IMR-90 (cell line): ENCODE measurements at regions not wholly inside any gene's neighbourhood (a gene's known extent, or its start where the extent isn't known, plus 50 kb on each side); places are given as distances from the start of the nearest gene placed in this dataset.

Experiments used
- ATAC-seq: fragments of 200-7000 bp; cut with Tn5 transposase; 2 replicates; pipeline ENCODE4 v1.9.1; 2020; ENCODE audit warnings: low read depth, mild to moderate bottlenecking, moderate library complexity
- BruUV-seq: library from RNA; stranded (reverse); fragments of 400-500 nt; replicated peaks from 2 replicates; lab custom pipeline; 2021; lab: Mats Ljungman, UMichigan
- CTCF ChIA-PET: fragments of 300-600 bp; formaldehyde crosslinking; extraction: SDS; loops from one replicate; lab custom pipeline; 2021; ENCODE audit warnings: antibody characterized with exemption; lab: Yijun Ruan, JAX
- POLR2A ChIA-PET: fragments of 300-600 bp; sonication (Branson Sonifier 250); formaldehyde crosslinking; loops from one replicate; lab custom pipeline; 2022; ENCODE audit warnings: antibody characterized with exemption; ENCODE audit not compliant: unreplicated experiment; lab: Charles Lee
- DNase-seq: peaks from one replicate; pipeline ENCODE4 v3.0.0; 2013
- H2AFZ ChIP-seq: replicated peaks from 2 replicates; pipeline ENCODE3; 2013; ENCODE audit warnings: low read length, mild to moderate bottlenecking; ENCODE audit not compliant: poor library complexity
- H2AK5ac ChIP-seq: 2 replicates; pipeline ENCODE4 v1.6.1; 2013; ENCODE audit warnings: low read depth, low read length, inconsistent platforms
- H2AK9ac ChIP-seq: replicated peaks from 2 replicates; pipeline ENCODE3; 2013; ENCODE audit warnings: mild to moderate bottlenecking, low read depth, low read length, moderate library complexity; ENCODE audit not compliant: poor library complexity
- H2BK120ac ChIP-seq: 2 replicates; pipeline ENCODE4 v1.6.1; 2013; ENCODE audit warnings: low read depth, low read length, inconsistent platforms
- H2BK15ac ChIP-seq: 3 replicates; pipeline ENCODE4 v1.6.1; 2013; ENCODE audit warnings: low read depth, low read length, inconsistent platforms
- H2BK20ac ChIP-seq: 2 replicates; pipeline ENCODE4 v1.6.1; 2013; ENCODE audit warnings: low read depth, mild to moderate bottlenecking, inconsistent platforms, low read length, moderate library complexity
- H2BK5ac ChIP-seq: 2 replicates; pipeline ENCODE4 v1.6.1; 2013; ENCODE audit warnings: mild to moderate bottlenecking, low read depth, low read length, inconsistent platforms; ENCODE audit not compliant: poor library complexity, severe bottlenecking
- H3K14ac ChIP-seq: replicated peaks from 2 replicates; pipeline ENCODE4 v1.6.1; 2013; ENCODE audit warnings: low read depth, low read length, inconsistent platforms
- H3K18ac ChIP-seq: 2 replicates; pipeline ENCODE4 v1.6.1; 2013; ENCODE audit warnings: low read depth, low read length, control low read depth
- H3K23ac ChIP-seq: 2 replicates; pipeline ENCODE4 v1.6.1; 2013; ENCODE audit warnings: low read depth, low read length, inconsistent platforms
- H3K27ac ChIP-seq: 2 replicates; pipeline ENCODE4 v1.5.1; 2013; ENCODE audit warnings: mild to moderate bottlenecking, control low read depth, low read length; ENCODE audit not compliant: insufficient read depth
- H3K27me3 ChIP-seq: 2 replicates; pipeline ENCODE4 v1.6.1; 2013; ENCODE audit warnings: low read length; ENCODE audit not compliant: control insufficient read depth, insufficient read depth
- H3K36me3 ChIP-seq: 2 replicates; pipeline ENCODE4 v1.6.1; 2013; ENCODE audit warnings: low read length, mixed read lengths; ENCODE audit not compliant: control insufficient read depth, insufficient read depth
- H3K4ac ChIP-seq: 2 replicates; pipeline ENCODE4 v1.6.1; 2013; ENCODE audit warnings: low read depth, low read length, inconsistent platforms
- H3K4me1 ChIP-seq: 2 replicates; pipeline ENCODE4 v1.6.1; 2013; ENCODE audit warnings: low read length, mixed read lengths; ENCODE audit not compliant: control insufficient read depth, insufficient read depth
- H3K4me2 ChIP-seq: 2 replicates; pipeline ENCODE4 v1.6.1; 2013; ENCODE audit warnings: low read depth, mild to moderate bottlenecking, control low read depth, low read length, moderate library complexity
- H3K4me3 ChIP-seq: 2 replicates; pipeline ENCODE4 v1.5.1; 2013; ENCODE audit warnings: low read depth, mild to moderate bottlenecking, control low read depth, low read length, moderate library complexity; ENCODE audit not compliant: insufficient read depth
- H3K56ac ChIP-seq: 2 replicates; pipeline ENCODE4 v1.6.1; 2013; ENCODE audit warnings: low read length, inconsistent platforms; ENCODE audit not compliant: insufficient read depth; ENCODE audit errors: extremely low read depth
- H3K79me1 ChIP-seq, 2 experiments: 2 replicates each; pipeline ENCODE4 v1.6.1; 2013; ENCODE audit warnings: low read length in 2 of 2, inconsistent platforms in 1 of 2, low read depth in 1 of 2
- H3K9ac ChIP-seq: 2 replicates; pipeline ENCODE4 v1.6.1; 2013; ENCODE audit warnings: low read depth, low read length, control low read depth
- H3K9me1 ChIP-seq: 2 replicates; pipeline ENCODE4 v1.6.1; 2013; ENCODE audit warnings: low read length, inconsistent platforms; ENCODE audit not compliant: insufficient read depth
- H3K9me3 ChIP-seq: 2 replicates; pipeline ENCODE4 v1.6.1; 2013; ENCODE audit warnings: low read length; ENCODE audit not compliant: control insufficient read depth, insufficient read depth
- H4K20me1 ChIP-seq: 2 replicates; pipeline ENCODE4 v1.6.1; 2013; ENCODE audit warnings: low read length, inconsistent platforms; ENCODE audit not compliant: insufficient read depth
- H4K5ac ChIP-seq: 2 replicates; pipeline ENCODE4 v1.6.1; 2013; ENCODE audit warnings: mild to moderate bottlenecking, low read depth, low read length, control low read depth
- H4K8ac ChIP-seq, 2 experiments: 2 replicates each; pipeline ENCODE4 v1.6.1; 2013; ENCODE audit warnings: low read depth in 2 of 2, low read length in 2 of 2, control low read depth in 1 of 2, inconsistent platforms in 1 of 2
- H4K91ac ChIP-seq: 2 replicates; pipeline ENCODE4 v1.6.1; 2013; ENCODE audit warnings: low read depth, low read length, inconsistent platforms; ENCODE audit not compliant: insufficient read depth
- BHLHE40 ChIP-seq: fragments of 150-350 bp; IDR thresholded peaks from 2 replicates; pipeline ENCODE4 v1.6.1; 2016; ENCODE audit warnings: mild to moderate bottlenecking, low read depth, low read length
- CHD1 ChIP-seq: IDR thresholded peaks from 2 replicates; pipeline ENCODE4 v1.6.1; 2012; ENCODE audit warnings: low read depth, low read length, improper control_type of control experiment
- FOS ChIP-seq: fragments of 150-350 bp; IDR thresholded peaks from 2 replicates; pipeline ENCODE4 v1.6.1; 2016; ENCODE audit warnings: low read depth, low read length
- MAFK ChIP-seq: IDR thresholded peaks from 2 replicates; pipeline ENCODE4 v1.6.1; 2012; ENCODE audit warnings: low read depth, low read length, improper control_type of control experiment
- MAZ ChIP-seq: IDR thresholded peaks from 2 replicates; pipeline ENCODE4 v1.6.1; 2012; ENCODE audit warnings: low read depth, mild to moderate bottlenecking, low read length, improper control_type of control experiment, moderate library complexity, borderline replicate concordance
- MXI1 ChIP-seq: IDR thresholded peaks from 2 replicates; pipeline ENCODE4 v1.6.1; 2012; ENCODE audit warnings: low read depth, mild to moderate bottlenecking, low read length, moderate library complexity, borderline replicate concordance
- NFE2L2 ChIP-seq: fragments of 150-350 bp; IDR thresholded peaks from 2 replicates; pipeline ENCODE4 v1.6.1; 2016; ENCODE audit warnings: low read depth, mild to moderate bottlenecking, low read length
- POLR2A ChIP-seq: IDR thresholded peaks from 2 replicates; pipeline ENCODE4 v1.6.1; 2012; ENCODE audit warnings: mild to moderate bottlenecking, low read depth, low read length
- RAD21 ChIP-seq: IDR thresholded peaks from 2 replicates; pipeline ENCODE4 v1.6.1; 2012; ENCODE audit warnings: low read length, improper control_type of control experiment
- RCOR1 ChIP-seq: IDR thresholded peaks from 2 replicates; pipeline ENCODE4 v1.6.1; 2012; ENCODE audit warnings: mild to moderate bottlenecking, low read length, improper control_type of control experiment; ENCODE audit not compliant: insufficient replicate concordance
- RFX5 ChIP-seq: IDR thresholded peaks from 2 replicates; pipeline ENCODE4 v1.8.0; 2012; ENCODE audit warnings: low read depth, mild to moderate bottlenecking, low read length, moderate library complexity
- SMC3 ChIP-seq: fragments of 150-350 bp; IDR thresholded peaks from 2 replicates; pipeline ENCODE4 v1.6.1; 2016; ENCODE audit warnings: low read depth, mild to moderate bottlenecking, antibody characterized with exemption, low read length, moderate library complexity
- WGBS, 2 experiments: methylation state at CpG; one replicate each; pipeline versions ENCODE4 v1.1.5 to v1.1.7; 2013; ENCODE audit warnings: missing lambda C conversion rate in 2 of 2; ENCODE audit not compliant: insufficient read length in 1 of 2; ENCODE audit errors: extremely low coverage in 2 of 2; 5-methylcytosine and 5-hydroxymethylcytosine counted together
- dilution Hi-C: fragments of 300-500 bp; cut with HindIII; formaldehyde crosslinking; loops from one replicate; pipeline ENCODE4 v1.14.3; 2018; ENCODE audit warnings: low sequenced_read_pairs; ENCODE audit not compliant: unreplicated experiment
- in situ Hi-C: fragments of 300-500 bp; cut with MboI; formaldehyde crosslinking; loops from 3 replicates; pipeline ENCODE4 v1.14.3; 2019; ENCODE audit warnings: low sequenced_read_pairs, inconsistent platforms, mixed read lengths
- intact Hi-C: fragments of 100-400 bp; cut with micrococcal nuclease; formaldehyde crosslinking; loops from 2 replicates; pipeline ENCODE4 v1.10.0; 2022
- TF ChIP-seq, protein P1 (sequence below): fragments of 150-350 bp; IDR thresholded peaks from 2 replicates; pipeline ENCODE4 v1.6.1; 2016; ENCODE audit warnings: low read depth, mild to moderate bottlenecking, low read length, moderate library complexity, borderline replicate concordance
- TF ChIP-seq, protein P2 (sequence below): conservative IDR thresholded peaks from 2 replicates; pipeline ENCODE4 v1.5.1; 2012; ENCODE audit warnings: mild to moderate bottlenecking, low read depth, low read length, improper control_type of control experiment
- TF ChIP-seq, protein P3 (sequence below): fragments of 150-350 bp; IDR thresholded peaks from 2 replicates; pipeline ENCODE4 v1.6.1; 2017; ENCODE audit warnings: mild to moderate bottlenecking, antibody characterized with exemption, low read length, low read depth

DNA sequence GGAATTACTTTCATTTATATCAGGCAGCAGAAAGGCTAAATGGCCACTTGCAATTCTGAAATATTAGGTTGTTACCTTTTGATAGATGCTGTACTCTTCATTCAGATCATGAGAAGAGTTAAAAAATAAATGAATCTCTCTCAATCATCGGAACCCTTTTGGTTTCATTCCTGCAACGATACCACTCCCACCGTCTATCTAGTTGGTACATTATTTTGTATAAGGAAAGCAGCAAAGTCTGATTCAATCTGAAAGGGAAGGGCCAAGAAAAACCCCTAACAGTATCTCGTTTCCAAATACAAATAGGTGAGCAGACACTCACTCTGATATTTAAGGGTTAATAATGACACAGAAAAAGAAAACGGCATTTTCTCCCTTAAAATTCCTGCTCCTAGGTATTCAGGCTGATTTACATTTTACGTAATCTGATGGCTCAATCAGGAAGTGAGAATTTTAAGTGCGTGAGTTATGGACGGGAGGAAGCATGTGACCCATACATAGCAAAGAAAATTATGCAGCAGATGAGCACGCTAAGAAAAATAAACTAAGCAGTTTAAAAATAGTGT lies 209.4 kb upstream of the KLF14 start:
- H2AFZ ChIP-seq = no peak overlapping the region
- H3K4ac ChIP-seq = peak overlapping the region; percentile 70; the same call in 1 of the 2 replicates
- H3K4me2 ChIP-seq = peak overlapping the region; percentile 87
- intact Hi-C loops = loop anchor here (1.0 kb wide), 2 partner anchors 17 to 30 kb away; no protein-coding TSS in a partner anchor
- H3K23ac ChIP-seq = peak overlapping the region; percentile 75; the same call in 1 of the 2 replicates
- in situ Hi-C loops = no loop called here
- peaks cover 18 to 37% of the 10 kb centered on the region in 2 experiments for H3K79me1 ChIP-seq
- peaks cover 4% of the 10 kb centered on the region; the same call in 1 of the 2 replicates for H3K36me3 ChIP-seq
- peak overlapping the region; percentile 86 for H2BK120ac ChIP-seq
- H3K56ac ChIP-seq = peak overlapping the region; percentile 86
- H4K5ac ChIP-seq = peak overlapping the region; percentile 84; the same call in 1 of the 2 replicates
- peak overlapping the region; percentile 57 for H4K91ac ChIP-seq
- no peak overlapping the region for H2AK9ac ChIP-seq
- peak overlapping the region; percentile 91 for H3K27ac ChIP-seq
- peak overlapping the region; percentile 39 for H3K14ac ChIP-seq
- peak overlapping the region; percentile 20 for H2AK5ac ChIP-seq
- H3K9me1 ChIP-seq = peaks cover 6% of the 10 kb centered on the region
- peaks cover 14% of the 10 kb centered on the region for H3K4me1 ChIP-seq
- peak overlapping the region; percentile 90 for H2BK5ac ChIP-seq
- no CpG with 5 or more reads among the region's 9 CpGs for WGBS, 2 experiments
- POLR2A ChIA-PET = no interaction called here
- CTCF ChIA-PET = no interaction called here
- ATAC-seq (peak; percentile 52), DNase-seq (peak; percentile 97)
- no TSS peak for BruUV-seq
- dilution Hi-C loops = no loop called here
- peak overlapping the region; percentile 80; the same call in 1 of the 2 replicates for H2BK20ac ChIP-seq
- peak overlapping the region; percentile 45; the same call in 1 of the 2 replicates for H3K4me3 ChIP-seq
- no peaks in the 10 kb centered on the region for H3K9me3 ChIP-seq
- H2BK15ac ChIP-seq = peak overlapping the region; percentile 25; the same call in 2 of the 3 replicates
- no peaks in the 10 kb centered on the region for H3K27me3 ChIP-seq
- peak overlapping the region; percentile 30 to 93; a peak in 3 of 4 replicates for H4K8ac ChIP-seq
- peak overlapping the region; percentile 88 for H3K9ac ChIP-seq
- H4K20me1 ChIP-seq = no peaks in the 10 kb centered on the region
- H3K18ac ChIP-seq = peak overlapping the region; percentile 94
- TF ChIP-seq MAFK = no peak
- no peak for TF ChIP-seq RAD21
- peak; percentile 44; the same call in 1 of the 2 replicates for TF ChIP-seq FOS
- no peak for TF ChIP-seq MAZ
- no peak for TF ChIP-seq RFX5
- TF ChIP-seq RCOR1 = no peak
- TF ChIP-seq, protein P1, sequence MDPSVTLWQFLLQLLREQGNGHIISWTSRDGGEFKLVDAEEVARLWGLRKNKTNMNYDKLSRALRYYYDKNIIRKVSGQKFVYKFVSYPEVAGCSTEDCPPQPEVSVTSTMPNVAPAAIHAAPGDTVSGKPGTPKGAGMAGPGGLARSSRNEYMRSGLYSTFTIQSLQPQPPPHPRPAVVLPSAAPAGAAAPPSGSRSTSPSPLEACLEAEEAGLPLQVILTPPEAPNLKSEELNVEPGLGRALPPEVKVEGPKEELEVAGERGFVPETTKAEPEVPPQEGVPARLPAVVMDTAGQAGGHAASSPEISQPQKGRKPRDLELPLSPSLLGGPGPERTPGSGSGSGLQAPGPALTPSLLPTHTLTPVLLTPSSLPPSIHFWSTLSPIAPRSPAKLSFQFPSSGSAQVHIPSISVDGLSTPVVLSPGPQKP = no peak
- peak; percentile 88 for TF ChIP-seq BHLHE40
- TF ChIP-seq POLR2A = no peak
- TF ChIP-seq MXI1 = no peak
- no peak for TF ChIP-seq CHD1
- no peak for TF ChIP-seq NFE2L2
- no peak for TF ChIP-seq SMC3
- TF ChIP-seq, protein P2, sequence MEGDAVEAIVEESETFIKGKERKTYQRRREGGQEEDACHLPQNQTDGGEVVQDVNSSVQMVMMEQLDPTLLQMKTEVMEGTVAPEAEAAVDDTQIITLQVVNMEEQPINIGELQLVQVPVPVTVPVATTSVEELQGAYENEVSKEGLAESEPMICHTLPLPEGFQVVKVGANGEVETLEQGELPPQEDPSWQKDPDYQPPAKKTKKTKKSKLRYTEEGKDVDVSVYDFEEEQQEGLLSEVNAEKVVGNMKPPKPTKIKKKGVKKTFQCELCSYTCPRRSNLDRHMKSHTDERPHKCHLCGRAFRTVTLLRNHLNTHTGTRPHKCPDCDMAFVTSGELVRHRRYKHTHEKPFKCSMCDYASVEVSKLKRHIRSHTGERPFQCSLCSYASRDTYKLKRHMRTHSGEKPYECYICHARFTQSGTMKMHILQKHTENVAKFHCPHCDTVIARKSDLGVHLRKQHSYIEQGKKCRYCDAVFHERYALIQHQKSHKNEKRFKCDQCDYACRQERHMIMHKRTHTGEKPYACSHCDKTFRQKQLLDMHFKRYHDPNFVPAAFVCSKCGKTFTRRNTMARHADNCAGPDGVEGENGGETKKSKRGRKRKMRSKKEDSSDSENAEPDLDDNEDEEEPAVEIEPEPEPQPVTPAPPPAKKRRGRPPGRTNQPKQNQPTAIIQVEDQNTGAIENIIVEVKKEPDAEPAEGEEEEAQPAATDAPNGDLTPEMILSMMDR = no peak
- TF ChIP-seq, protein P3, sequence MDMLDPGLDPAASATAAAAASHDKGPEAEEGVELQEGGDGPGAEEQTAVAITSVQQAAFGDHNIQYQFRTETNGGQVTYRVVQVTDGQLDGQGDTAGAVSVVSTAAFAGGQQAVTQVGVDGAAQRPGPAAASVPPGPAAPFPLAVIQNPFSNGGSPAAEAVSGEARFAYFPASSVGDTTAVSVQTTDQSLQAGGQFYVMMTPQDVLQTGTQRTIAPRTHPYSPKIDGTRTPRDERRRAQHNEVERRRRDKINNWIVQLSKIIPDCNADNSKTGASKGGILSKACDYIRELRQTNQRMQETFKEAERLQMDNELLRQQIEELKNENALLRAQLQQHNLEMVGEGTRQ = peak; percentile 85
